Gastrocnemius medialis (tissue), 4 donors: ENCODE measurements at regions not wholly inside any gene's neighbourhood (a gene's known extent, or its start where the extent isn't known, plus 50 kb on each side); places are given as distances from the start of the nearest gene placed in this dataset.

Source experiments
- POLR2A ChIP-seq, 2 donors: fragments of 450-650 bp; IDR thresholded peaks; one replicate each; pipeline ENCODE4 v1.6.1; 2017; ENCODE audit warnings: antibody characterized with exemption in 2 of 2, mild to moderate bottlenecking in 2 of 2, moderate library complexity in 2 of 2
- TF ChIP-seq, protein P1 (sequence below), 5 experiments: fragments of 450-650 bp in 3 of 5; fragments of 200-600 bp in 2 of 5; sonication (generic) in 2 of 5; IDR thresholded peaks in 4 of 5; conservative IDR thresholded peaks in 1 of 5; 1 replicate in 4 of 5; 2 replicates in 1 of 5; pipeline ENCODE4 v1.5.1; 2016 to 2019; ENCODE audit warnings: antibody characterized with exemption in 5 of 5, mild to moderate bottlenecking in 3 of 5, moderate library complexity in 3 of 5

GRCh38 chr6:4607793-4608192 is 168.4 kb upstream of the CDYL start:
- no peak for TF ChIP-seq POLR2A (IDR thresholded peaks at IDR 0.05)
- TF ChIP-seq, protein P1, sequence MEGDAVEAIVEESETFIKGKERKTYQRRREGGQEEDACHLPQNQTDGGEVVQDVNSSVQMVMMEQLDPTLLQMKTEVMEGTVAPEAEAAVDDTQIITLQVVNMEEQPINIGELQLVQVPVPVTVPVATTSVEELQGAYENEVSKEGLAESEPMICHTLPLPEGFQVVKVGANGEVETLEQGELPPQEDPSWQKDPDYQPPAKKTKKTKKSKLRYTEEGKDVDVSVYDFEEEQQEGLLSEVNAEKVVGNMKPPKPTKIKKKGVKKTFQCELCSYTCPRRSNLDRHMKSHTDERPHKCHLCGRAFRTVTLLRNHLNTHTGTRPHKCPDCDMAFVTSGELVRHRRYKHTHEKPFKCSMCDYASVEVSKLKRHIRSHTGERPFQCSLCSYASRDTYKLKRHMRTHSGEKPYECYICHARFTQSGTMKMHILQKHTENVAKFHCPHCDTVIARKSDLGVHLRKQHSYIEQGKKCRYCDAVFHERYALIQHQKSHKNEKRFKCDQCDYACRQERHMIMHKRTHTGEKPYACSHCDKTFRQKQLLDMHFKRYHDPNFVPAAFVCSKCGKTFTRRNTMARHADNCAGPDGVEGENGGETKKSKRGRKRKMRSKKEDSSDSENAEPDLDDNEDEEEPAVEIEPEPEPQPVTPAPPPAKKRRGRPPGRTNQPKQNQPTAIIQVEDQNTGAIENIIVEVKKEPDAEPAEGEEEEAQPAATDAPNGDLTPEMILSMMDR (IDR thresholded peaks at IDR 0.05 in 4 of 5, conservative IDR thresholded peaks at IDR 0.05 in 1 of 5), result no peak
